M059J (cell line): ENCODE measurements at regions not wholly inside any gene's neighbourhood (a gene's known extent, or its start where the extent isn't known, plus 50 kb on each side); places are given as distances from the start of the nearest gene placed in this dataset.

Experiments used
- DNase-seq: peaks from one replicate; pipeline ENCODE4 v3.0.0-alpha.2; 2012; ENCODE audit warnings: low read depth

DNA sequence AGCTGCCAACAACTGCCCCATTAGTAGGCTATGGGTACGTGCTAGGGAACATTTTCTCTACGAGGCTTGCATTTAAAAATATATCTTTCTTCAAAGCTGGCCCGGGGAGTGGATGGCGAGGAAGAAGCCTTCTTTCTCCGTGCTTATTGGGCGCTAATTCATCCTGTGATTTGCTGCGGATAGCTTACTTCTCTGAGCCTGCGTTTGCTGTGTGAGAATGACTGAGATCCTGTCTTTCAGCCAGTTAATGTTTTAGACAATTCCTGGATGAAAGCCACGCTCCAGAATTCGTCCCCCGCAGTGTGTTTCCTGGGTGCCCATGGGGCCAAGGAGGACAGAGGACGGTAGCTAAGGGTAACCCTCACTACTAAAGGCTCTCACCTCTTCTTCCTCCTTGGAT, 57.8 kb upstream of the TARBP1 start:
- no peak for DNase-seq

DNA sequence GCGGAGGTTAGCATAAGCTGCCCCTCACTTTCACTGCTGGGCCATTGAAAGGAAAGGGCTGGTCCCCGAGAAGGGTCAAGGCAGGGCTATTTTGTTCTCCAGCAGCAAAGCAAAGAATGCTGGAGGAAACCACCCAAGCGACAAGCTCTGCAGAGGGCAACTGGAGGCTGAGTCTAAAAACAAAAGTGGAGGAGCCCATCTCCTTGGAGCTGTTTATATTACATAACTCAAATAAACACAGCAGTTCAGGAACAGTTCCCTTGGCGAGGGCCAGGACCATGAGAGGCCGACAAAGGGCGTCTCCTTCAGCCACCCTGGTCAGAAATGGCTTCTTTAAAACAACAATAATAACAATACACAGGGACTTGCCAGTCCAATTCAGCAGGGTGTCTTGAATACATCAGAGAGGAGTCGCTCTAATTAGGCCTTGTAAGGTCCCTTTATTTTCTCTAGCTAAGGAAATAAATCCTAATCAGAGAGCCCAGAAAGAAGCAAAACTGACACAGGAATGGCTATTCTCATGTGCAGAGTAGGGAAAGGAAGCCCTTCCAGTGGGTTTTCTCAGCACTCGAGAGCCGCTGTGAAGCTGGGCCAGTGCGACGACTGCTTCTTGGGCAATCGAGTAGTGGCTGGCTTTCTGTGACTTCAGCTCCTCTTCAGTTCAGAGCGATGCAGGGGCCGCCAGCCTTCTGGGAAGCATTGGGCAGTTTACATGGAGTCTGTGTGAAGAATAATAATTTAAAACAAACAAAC, 57.0 kb upstream of the TARBP1 start:
- DNase-seq = peak; percentile 69

DNA sequence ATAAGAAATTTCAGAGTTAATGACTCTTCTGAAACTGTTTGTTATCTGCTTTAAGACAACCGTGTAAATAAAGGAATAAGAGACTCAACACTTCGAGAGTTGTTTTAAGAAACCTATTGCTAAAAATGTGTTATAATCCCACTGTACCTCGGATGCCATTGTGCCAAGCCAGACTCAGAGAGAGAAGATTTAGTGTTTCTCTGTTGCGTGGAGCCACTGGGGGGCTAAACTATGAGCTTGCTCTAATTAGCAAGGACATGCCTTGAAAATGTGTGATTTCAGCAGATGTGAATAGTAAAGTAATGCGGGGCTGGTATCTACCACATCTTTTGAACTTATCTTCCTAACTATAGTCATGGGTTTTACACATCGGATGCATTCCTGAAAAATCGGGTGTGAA, 56.2 kb upstream of the TARBP1 start:
- DNase-seq = no peak

DNA sequence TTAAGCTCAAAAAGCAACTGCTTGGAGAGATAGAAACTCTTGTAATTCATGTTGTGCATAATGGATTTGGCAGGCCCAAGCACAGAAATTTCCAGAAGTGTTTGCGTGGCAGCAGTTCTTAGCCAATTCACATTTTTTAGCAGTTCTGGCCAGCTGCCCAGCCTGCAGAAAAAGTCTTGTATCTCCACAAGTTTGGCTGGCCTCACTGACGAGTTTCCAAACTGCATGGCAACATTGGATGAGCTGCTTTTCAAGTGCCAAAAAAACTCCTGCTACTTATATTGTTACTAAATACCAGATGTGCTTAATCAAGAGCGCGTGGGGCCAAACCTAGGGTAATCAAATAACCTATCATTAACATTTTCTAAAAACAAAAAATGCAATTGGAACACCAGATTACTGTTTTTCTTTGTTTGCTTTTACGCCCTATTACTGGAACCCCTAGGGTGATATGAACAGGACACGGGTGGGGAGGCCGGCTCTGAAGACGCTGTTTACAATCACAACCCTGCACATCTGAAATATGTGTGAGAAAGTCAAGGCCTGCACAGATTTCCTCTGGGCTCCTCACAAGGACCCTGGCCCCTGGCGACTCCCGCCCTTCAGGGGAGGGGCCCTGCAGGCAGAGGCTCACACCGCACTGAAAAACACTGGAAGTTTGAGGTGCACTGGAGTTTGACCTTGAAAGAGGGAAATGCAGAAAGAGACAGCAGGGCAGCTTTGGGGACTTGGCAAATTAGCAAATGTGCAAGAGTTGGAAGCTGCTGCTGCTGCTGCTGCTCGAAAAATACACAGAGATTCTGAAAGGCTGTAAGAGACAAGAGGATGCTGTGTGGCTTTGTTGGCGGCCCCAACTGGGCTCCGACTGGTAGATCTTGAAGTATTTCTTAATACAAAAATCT, 55.2 kb upstream of the TARBP1 start:
- DNase-seq = peak; percentile 71

DNA sequence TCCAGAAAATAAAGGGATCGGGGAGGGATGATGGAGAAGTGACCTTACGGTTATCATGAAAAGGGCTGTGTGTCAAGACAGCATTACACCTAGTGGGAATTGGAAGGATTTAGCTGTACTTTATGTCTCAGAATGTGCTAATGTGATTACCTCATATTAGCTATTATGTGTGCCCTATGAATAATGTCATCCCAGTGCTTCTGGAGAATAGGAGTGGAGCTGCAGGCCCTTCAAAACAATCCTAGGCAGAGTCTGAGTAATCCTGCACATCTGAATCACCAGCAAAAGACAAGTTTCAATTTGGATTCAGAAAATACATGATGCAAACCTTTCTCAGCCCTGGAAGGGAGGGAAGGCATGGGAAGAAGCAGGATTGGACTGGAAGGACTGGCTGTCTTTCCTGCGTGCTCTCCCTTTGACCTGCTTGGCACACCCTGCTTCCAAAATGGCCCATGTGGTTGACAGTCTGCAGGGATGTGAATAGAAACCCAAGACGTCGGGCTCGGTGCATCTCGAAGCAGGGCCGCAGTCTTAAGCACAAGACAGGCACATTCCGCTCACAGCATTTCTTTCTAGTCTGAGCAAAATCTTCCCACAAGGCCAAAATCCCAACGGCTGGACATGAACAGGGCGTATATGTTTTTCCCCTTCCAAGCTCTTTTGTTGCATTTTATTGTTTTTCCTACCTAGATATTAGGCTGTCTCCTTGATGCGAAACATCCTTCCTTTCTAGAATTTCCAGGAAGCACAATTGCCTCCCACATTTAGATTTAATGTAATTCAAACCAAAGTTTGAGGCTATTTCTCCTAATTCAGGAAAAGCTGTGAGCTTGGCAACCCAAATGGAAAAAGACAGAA, 54.3 kb upstream of the TARBP1 start:
- peak; percentile 85 for DNase-seq

DNA sequence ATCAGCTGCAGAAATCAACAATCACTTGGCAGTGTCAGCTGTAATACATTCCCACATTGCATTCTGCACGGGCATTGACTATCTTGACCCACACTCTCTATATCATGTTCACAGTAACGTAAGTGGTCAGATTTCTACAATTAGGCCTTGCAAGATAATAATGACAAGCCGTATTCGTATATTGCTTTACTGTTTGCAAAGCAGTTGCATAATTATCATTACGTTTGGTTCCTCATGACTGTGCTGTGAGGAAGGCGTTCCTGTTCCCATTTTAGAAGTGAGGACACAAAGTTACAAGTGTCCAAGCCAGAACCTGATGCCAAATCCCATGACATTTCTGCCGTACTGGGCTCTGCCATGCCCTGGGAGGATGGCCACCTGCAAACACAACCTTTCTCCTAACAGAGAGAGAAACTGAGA, 53.5 kb upstream of the TARBP1 start:
- DNase-seq = no peak

DNA sequence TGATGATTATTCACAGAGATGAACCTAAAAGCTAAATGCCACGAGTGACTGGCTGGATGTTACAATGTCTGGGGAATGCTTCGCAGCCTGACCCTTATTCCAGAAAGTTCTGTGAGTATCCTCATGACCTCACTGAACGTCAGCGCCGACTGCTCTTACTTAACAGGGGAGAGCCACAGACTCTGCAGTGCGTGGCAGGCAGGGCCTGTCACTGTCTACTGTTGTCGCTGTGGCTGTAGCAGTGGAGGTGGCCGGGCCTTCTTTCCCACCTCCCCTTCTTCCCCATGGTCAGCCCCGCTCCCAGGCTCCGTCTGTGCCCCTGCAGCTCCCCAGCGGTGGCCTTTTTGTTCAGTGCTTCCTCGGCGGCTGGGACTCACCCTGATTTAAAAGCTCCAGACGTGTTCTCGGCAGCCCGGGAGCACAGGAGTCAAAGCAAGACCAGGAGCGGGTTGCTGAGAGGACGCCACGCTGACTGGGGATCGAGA, 52.2 kb upstream of the TARBP1 start:
- DNase-seq = no peak

DNA sequence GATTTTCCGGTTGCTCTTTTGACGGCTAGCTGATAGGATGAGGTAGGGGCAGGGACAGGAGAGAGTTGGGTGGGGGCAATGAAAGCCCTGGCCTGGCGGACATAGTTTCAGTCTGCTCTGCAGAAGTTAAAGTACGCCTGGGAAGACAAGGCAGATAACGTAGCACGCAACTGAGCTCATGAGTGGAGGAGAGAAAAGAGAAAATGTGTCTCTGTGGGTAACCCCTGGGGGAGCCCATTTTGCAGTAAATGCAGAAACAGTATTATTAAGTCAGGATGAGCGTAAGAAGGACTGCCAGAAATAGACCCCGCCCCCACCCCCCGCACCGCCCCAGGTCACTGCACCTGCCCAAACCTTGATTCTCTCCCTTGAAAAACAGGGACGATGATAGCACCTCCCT, 51.7 kb upstream of the TARBP1 start:
- DNase-seq = no peak

DNA sequence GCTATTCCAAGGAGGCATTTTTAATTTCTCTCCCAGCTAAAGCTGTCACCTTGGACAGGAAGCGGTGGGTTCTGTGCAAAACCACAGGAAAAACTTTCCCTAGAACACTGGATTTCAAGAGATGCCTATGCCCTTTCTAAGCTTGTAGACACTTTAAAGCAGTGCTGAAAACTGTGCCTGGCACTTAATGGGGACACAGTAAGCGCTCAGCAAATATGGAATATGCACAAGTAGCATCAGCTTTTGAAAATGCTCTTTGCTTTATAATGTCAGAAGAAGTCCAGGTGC, 50.9 kb upstream of the TARBP1 start:
- peak; percentile 58 for DNase-seq

DNA sequence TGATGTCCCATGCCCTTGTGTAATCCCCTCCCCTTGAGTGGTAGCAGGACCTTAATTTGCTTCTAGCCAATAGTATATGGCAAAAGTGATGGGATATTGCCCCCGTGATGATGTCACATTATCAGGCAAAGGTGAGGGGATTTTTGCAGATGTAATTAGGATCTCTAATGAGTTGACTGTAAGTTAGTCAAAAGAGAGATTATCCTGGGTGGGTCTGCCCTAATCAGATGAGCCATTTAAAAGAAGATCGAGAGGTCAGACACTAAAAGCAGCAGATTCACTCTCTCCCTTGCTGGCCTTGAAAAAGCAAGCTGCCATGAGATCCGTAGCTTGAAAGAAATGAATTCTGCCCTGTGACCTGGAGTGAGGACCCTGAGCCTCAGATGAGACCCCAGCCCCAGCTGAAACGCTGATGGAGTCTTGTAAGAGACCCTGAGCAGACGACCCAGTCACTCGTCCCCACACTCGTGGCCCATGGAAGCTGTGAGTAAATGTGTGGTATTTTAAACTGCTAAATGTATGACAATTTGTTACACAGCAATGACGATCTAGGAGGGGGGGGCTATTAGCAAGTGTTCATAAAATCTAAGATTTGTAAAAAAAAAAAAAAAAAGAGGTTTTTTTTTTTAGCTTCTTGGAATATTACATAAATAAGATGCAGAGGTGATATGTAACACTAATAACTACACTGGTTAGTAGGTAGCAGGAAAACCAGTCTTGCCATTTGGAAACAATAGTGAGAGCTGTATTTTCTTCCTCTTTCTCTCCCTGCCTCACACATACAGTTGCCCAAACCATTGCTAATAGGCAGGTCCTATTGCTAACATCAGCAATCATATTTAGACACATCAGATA, 50.3 kb upstream of the TARBP1 start:
- DNase-seq = no peak
